T-helper 9 cell (primary cell): ENCODE measurements at regions not wholly inside any gene's neighbourhood (a gene's known extent, or its start where the extent isn't known, plus 50 kb on each side); places are given as distances from the start of the nearest gene placed in this dataset.
"Not testable (repeated sequence)": the region's sequence is repeated elsewhere in the genome, so short reads cannot be mapped to it uniquely, and the experiment has no call there.

Source experiments
- DNase-seq: peaks from one replicate; pipeline ENCODE4 v3.0.0-alpha.2; 2020

GRCh38 chr16:77488652-77489051, 53.8 kb upstream of the ADAMTS18 start:
- no peak for DNase-seq

DNA sequence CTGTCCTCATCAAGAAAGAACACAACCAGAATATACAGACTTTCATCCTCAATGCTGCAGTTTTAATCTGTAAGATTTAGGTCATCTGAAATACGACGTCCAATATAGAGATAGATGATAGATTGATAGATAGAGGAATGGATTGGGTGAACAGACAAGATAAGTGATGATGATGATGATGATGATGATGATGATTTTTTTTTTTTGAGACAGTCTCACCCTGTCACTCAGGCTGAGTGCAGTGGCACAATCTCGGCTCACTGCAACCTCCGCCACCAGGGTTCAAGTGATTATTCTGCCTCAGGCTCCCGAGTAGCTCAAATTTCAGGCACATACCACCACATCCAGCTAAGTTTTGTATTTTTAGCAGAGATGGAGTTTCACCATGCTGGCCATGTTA, 56.3 kb upstream of the ADAMTS18 start:
- no peak for DNase-seq

- DNase-seq, result no peak
Measured at GRCh38 chr16:77496934-77497333, 62.1 kb upstream of the ADAMTS18 start.

GRCh38 chr16:77499373-77500285, 64.8 kb upstream of the ADAMTS18 start:
- no peak for DNase-seq

DNA sequence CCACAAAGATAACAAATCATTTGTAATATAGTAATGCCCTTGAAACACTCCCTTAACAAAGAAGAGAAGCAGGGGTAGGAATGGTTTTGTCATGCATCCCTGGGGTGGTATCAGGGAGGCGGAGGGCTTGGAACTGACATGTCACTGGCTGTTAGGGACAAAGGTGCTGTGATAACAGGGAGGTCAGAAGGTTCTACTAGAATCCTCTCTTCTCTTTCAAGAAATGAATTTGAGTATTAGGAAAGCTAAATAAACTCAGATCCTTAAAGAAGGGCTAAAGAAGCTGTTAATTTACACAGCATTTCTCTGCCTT, 65.4 kb upstream of the ADAMTS18 start:
- DNase-seq, result no peak

GRCh38 chr16:77500934-77501664, 66.3 kb upstream of the ADAMTS18 start:
- no peak for DNase-seq

GRCh38 chr16:77502448-77502847, 67.6 kb upstream of the ADAMTS18 start:
- DNase-seq, result no peak

DNA sequence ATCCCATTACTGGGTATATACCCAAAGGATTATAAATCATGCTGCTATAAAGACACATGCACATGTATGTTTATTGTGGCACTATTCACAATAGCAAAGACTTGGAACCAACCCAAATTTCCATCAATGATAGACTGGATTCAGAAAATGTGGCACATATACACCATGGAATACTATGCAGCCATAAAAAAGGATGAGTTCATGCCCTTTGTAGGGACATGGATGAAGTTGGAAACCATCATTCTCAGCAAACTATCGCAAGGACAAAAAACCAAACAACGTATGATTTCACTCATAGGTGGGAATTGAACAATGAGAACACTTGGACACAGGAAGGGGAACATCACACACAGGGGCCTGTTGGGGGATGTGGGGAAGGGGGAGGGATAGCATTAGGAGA, 71.7 kb upstream of the ADAMTS18 start:
- DNase-seq, result not testable (repeated sequence)

DNA sequence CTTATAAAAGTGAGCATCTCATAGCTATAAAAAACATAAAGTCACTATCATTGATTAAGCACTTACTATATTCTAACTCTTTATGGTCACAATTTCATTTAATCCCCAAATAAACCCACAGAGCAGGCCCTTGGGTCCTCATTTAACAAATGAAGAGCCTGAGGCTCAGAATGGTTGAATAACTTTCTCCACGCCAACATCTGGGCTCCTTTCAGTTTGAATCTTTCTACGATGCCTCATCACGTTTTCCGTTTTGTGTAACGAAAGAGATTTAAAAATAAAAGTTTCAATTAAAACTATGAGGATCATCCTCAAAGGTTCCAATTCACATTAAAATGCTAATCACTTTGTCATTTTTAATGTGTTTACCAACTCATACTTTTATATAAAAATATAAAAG, 74.2 kb upstream of the ADAMTS18 start:
- no peak for DNase-seq

DNA sequence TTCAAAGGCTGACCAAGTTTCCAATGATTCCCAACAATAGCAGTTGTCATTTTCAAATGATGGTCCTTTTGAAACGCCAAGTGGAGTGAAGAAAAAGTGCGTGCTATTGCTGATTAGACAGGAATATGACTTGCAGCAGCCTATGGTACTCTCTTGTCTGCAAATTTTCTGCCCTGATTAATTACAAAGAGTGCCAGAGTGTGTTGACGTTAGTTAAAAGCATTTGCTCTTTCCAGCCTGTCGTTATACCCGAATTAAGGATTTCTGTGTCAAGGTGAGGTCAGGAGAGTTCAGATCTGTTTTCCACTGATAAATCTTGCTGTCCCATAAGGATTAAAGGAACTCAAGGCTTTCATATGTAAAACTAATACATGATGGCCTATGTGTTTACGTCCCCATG, 75.0 kb upstream of the ADAMTS18 start:
- DNase-seq, result no peak

DNA sequence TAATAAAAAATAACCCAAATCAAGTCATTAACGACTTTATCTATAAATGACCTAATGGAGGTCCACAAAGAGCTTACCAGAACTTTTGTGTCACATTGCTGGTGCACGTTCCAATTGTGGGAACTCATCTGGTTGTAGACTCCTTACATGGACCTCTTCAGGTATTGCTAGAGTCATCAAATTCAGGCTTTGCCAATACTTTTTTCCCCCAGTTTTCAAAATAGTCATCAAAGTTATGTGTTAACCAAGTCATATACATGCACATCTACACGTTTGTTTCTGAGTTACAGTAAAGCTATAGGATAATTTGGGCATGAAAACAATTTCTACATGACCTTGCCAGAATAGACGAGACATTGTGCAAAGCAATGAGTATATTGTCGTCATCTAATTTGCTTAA, 76.2 kb upstream of the ADAMTS18 start:
- DNase-seq, result no peak

DNA sequence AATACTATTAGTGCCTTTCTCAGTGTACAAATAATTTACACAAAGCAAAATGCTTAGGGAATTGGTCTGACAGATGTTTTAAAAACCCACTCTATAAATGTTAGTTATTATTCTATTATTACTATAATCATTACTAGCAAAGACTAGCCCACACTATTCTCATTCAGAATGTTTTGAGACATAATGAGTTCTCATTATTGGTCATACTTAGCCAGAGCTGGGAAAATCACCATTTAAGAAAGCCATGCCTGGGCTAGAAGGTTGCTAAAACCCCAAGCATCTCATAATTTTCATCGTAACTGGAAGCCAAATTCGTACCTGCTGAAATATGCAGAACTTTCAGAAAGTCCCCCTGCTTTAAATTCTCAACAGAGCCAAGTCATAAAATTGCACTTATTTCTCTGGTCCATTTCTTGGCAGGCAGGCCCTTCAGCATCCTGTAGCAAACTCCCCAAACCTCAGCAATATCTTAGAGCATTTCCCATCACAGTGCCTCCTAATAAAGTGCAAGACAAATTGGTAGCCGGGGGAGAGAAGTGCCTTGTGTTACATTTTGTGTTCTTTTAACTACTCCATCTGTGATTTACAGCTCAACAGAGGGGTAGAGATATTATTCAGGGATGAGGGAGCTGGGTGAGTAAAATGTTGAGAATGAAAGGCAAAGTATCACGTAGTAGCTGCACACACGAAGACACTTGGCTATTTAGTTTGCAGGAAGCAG, 79.8 kb upstream of the ADAMTS18 start:
- no peak for DNase-seq

DNA sequence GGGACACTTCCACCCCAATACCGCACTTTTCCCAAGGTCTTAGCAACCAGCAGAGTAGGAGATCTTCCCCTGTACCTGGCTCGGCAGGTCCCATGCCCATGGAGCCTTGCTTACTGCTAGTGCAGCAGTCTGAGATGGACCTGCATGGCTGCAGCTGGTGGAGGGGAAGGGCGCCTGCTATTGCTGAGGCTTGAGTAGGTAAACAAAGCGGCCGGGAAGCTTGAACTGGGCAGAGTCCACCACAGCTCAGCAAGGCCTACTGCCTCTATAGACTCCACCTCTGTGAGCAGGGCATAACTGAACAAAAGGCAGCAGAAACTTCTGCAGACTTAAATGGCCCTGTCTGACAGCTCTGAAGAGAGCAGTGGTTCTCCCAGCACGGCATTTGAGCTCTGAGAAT, 90.4 kb upstream of the ADAMTS18 start:
- not testable (repeated sequence) for DNase-seq

GRCh38 chr16:77531752-77532151, 96.9 kb upstream of the ADAMTS18 start:
- DNase-seq, result no peak

- no peak for DNase-seq
Measured at GRCh38 chr16:77536809-77537208, 102.0 kb upstream of the ADAMTS18 start.

GRCh38 chr16:77539421-77540034, 104.7 kb upstream of the ADAMTS18 start:
- no peak for DNase-seq

DNA sequence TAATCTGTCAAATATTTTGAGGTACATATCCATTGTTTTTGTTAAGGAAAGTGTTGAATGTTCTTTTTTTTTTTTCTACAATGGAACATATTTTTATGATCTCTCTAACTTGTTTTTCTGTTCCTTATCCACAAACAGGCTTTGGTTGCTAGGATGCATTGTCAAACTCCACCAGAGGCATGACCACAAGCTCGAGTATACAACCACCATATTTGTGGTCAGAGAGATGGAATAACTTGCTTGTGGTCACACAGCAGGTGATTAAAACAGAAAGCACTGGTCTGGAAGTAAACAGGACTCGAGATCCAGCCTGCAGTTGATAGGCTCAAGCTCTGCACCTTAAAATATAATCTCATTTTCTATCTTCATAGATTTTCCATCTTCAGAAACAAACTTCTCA, 105.8 kb upstream of the ADAMTS18 start:
- DNase-seq, result no peak

DNA sequence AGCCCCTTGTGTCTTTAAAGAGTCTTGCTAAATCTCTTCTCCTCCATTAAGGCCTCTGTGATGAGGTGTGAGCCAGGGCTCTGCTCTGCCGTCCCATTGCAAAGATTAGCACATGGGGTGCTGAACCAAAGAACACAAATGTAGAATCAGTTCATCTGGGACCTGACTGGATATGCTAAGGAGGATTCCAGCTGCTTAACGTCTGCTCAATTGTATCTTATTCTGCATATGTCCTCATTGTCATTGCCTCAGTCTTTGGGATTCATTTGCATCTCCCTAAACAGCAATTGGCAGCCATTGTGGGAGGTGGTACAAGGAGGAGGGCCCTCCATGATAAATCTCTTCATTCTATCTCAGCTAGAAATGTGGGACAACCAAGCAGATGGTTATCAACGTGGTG, 106.3 kb upstream of the ADAMTS18 start:
- DNase-seq, result no peak

DNA sequence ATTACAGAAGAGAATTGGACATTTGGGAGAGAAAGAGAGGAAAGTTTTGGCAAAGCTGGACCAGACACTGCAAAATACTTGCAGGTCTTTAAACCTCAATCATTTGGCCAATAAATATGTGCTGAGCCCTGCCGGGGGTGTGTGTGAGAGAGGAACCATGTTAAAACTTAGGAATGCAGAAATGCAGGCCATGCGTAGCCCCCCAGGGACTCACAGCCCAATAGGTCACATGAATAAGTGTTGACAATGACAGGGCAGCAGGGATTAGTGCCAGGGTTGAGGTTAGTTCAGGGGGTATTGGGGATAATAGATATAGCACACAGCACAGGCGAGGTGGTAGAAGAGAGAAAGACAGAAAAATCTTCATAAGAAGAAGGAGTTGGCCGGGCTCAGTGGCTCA, 113.3 kb upstream of the ADAMTS18 start:
- no peak for DNase-seq

DNA sequence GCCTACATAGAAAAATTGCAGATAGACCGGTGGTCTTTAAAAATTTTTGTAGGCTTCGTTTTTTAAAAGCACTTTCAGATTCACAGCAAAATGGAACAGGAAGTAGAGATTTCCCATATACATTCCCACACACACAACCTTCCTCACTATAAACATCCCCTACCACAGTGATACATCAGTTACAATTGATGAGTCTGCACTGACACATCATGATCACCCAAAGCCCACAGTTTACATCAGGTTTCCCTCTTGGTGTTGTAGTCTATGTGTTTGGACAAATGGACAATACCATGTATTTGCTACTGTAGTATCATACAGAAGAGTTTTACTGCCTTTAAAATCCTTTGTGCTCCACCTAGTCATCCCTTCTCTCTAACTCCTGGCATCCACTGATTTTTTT, 113.9 kb upstream of the ADAMTS18 start:
- no peak for DNase-seq

DNA sequence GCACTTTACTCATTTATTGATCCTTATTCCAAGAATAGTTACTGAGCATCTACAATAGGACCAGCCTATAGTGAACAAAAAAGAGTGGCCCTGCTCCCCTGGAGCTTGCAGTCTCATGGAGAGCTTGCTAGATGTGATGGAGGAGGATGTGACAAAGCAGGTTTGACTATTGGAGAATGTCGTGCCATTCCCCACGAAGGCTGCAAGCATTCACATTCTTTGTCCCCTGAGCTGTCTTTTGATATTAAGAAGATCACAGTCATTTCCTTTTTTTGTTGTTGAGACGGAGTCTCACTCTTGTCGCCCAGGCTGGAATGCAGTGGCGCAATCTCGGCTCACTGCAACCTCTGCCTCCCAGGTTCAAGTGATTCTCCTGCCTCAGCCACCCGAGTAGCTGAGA, 115.0 kb upstream of the ADAMTS18 start:
- DNase-seq, result no peak

- no peak for DNase-seq
Measured at GRCh38 chr16:77551357-77551756, 116.5 kb upstream of the ADAMTS18 start.

DNA sequence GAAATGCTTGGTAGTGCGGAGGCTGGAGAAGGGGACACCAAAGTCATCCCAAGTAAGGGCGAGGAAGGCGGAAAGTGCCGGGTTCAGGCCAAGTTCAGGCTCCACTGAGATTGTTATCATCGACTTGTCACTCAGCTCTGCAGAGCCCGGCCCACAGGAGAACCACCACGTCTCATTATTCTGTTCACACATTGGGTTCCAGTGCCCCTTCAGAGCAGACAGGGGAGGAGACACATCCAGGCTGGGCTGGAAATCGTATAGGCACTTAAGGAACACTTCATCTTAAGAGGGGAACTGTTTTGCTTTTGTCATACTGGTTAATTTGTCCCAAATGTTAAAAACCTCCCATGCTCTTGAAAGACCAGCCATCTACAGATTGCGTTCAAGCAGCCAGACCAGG, 118.3 kb upstream of the ADAMTS18 start:
- DNase-seq, result no peak
